Ishikawa (cell line): ENCODE measurements at regions not wholly inside any gene's neighbourhood (a gene's known extent, or its start where the extent isn't known, plus 50 kb on each side); places are given as distances from the start of the nearest gene placed in this dataset.

Experiments used
- EP300 ChIP-seq: IDR thresholded peaks from 2 replicates; pipeline ENCODE4 v1.6.1; 2012; ENCODE audit warnings: borderline replicate concordance
- MAX ChIP-seq: IDR thresholded peaks from 2 replicates; pipeline ENCODE4 v1.6.1; 2012
- RAD21 ChIP-seq: IDR thresholded peaks from 2 replicates; pipeline ENCODE4 v1.6.1; 2012; ENCODE audit warnings: low read depth
- REST ChIP-seq: IDR thresholded peaks from 2 replicates; pipeline ENCODE4 v1.6.1; 2012; ENCODE audit warnings: low read depth, mild to moderate bottlenecking
- TAF1 ChIP-seq: IDR thresholded peaks from 2 replicates; pipeline ENCODE4 v1.6.1; 2012; ENCODE audit warnings: low read depth, mild to moderate bottlenecking
- TCF12 ChIP-seq: IDR thresholded peaks from 2 replicates; pipeline ENCODE4 v1.6.1; 2012; ENCODE audit warnings: low read depth
- YY1 ChIP-seq: IDR thresholded peaks from 2 replicates; pipeline ENCODE4 v1.6.1; 2012; ENCODE audit warnings: low read depth

- TF ChIP-seq MAX (no peak), REST (no peak), YY1 (no peak), EP300 (no peak), TAF1 (no peak), RAD21 (no peak), TCF12 (no peak)
These were observed 103.8 kb upstream of the FAM78B start for GRCh38 chr1:166270476-166271150.
